RCC 7860 (cell line): ENCODE measurements at regions not wholly inside any gene's neighbourhood (a gene's known extent, or its start where the extent isn't known, plus 50 kb on each side); places are given as distances from the start of the nearest gene placed in this dataset.

Source experiments
- DNase-seq: peaks from one replicate; pipeline ENCODE4 v3.0.0-alpha.2; 2015; ENCODE audit warnings: low spot score
- FAIRE-seq: peaks from 2 replicates; lab custom pipeline; 2012; peaks lifted over from hg19 to GRCh38; lab: Jason Lieb, UNC

- DNase-seq: no peak
- no peak for FAIRE-seq
Observed at GRCh38 chr20:43863821-43864544, 50.7 kb upstream of the TOX2 start.

GRCh38 chr20:43863330-43863729 lies 51.3 kb upstream of the TOX2 start:
- no peak for FAIRE-seq

GRCh38 chr20:43862438-43862837 lies 52.2 kb upstream of the TOX2 start:
- FAIRE-seq (no peak), DNase-seq (no peak)

More at GRCh38 chr20:43863330-43863729, 51.3 kb upstream of the TOX2 start:
- no peak for DNase-seq

GRCh38 chr20:43859994-43860393 lies 54.7 kb upstream of the TOX2 start:
- DNase-seq (no peak), FAIRE-seq (no peak)

- FAIRE-seq: no peak
- DNase-seq: no peak
Observed at GRCh38 chr20:43857932-43858331, 56.7 kb upstream of the TOX2 start.

GRCh38 chr20:43857127-43857526 lies 57.5 kb upstream of the TOX2 start:
- DNase-seq: no peak
- FAIRE-seq: no peak

GRCh38 chr20:43855803-43856202 lies 58.8 kb upstream of the TOX2 start:
- FAIRE-seq: peak; percentile 60
- DNase-seq: no peak

GRCh38 chr20:43853918-43854317 lies 60.7 kb upstream of the TOX2 start:
- DNase-seq: no peak
- no peak for FAIRE-seq

GRCh38 chr20:43853174-43853803 lies 61.4 kb upstream of the TOX2 start:
- no peak for DNase-seq
- FAIRE-seq: no peak

- FAIRE-seq (no peak), DNase-seq (no peak)
Observed at GRCh38 chr20:43849496-43850186, 65.0 kb upstream of the TOX2 start.

GRCh38 chr20:43846516-43846905 lies 68.1 kb upstream of the TOX2 start:
- no peak for FAIRE-seq
- no peak for DNase-seq

GRCh38 chr20:43844778-43845614 lies 69.7 kb upstream of the TOX2 start:
- peak; percentile 83 for DNase-seq

GRCh38 chr20:43843965-43844660 lies 70.5 kb upstream of the TOX2 start:
- no peak for DNase-seq

More at GRCh38 chr20:43844778-43845614, 69.7 kb upstream of the TOX2 start:
- FAIRE-seq: no peak

GRCh38 chr20:43843096-43843964 lies 71.3 kb upstream of the TOX2 start:
- DNase-seq (peak; percentile 35), FAIRE-seq (no peak)

More at GRCh38 chr20:43843965-43844660, 70.5 kb upstream of the TOX2 start:
- FAIRE-seq: no peak

GRCh38 chr20:43842126-43843020 lies 72.3 kb upstream of the TOX2 start:
- no peak for DNase-seq
- FAIRE-seq: no peak

GRCh38 chr20:43840382-43841070 lies 74.1 kb upstream of the TOX2 start:
- no peak for FAIRE-seq
- DNase-seq: no peak

GRCh38 chr20:43839793-43840199 lies 74.9 kb upstream of the TOX2 start:
- DNase-seq (no peak), FAIRE-seq (no peak)

- no peak for DNase-seq
- FAIRE-seq: no peak
Observed at GRCh38 chr20:43838703-43839060, 76.0 kb upstream of the TOX2 start.
